ENCODE measurements at regions not wholly inside any gene's neighbourhood (a gene's known extent, or its start where the extent isn't known, plus 50 kb on each side); places are given as distances from the start of the nearest gene placed in this dataset.
"Not testable (repeated sequence)": the region's sequence is repeated elsewhere in the genome, so short reads cannot be mapped to it uniquely, and the experiment has no call there.

GRCh38 chr13:111623743-111624505 lies 303.5 kb downstream of the TEX29 start:
- no peak for DNase-seq (ENCODE audit: low read depth)

- no peak for DNase-seq (ENCODE audit: low read depth)
Observed at GRCh38 chr13:111625526-111626315, 305.3 kb downstream of the TEX29 start.

- DNase-seq (ENCODE audit: low read depth) = no peak
Observed at GRCh38 chr13:111626371-111627305, 306.2 kb downstream of the TEX29 start.

- no peak for DNase-seq (ENCODE audit: low read depth)
Observed at GRCh38 chr13:111627596-111627995, 307.2 kb downstream of the TEX29 start.

- DNase-seq (ENCODE audit: low read depth) = no peak
Observed at GRCh38 chr13:111629016-111629415, 308.6 kb downstream of the TEX29 start.

GRCh38 chr13:111629457-111629856 lies 309.0 kb downstream of the TEX29 start:
- DNase-seq (ENCODE audit: low read depth) = no peak

GRCh38 chr13:111629926-111630325 lies 309.5 kb downstream of the TEX29 start:
- no peak for DNase-seq (ENCODE audit: low read depth)

- DNase-seq (ENCODE audit: low read depth) = no peak
Observed at GRCh38 chr13:111630406-111630805, 310.0 kb downstream of the TEX29 start.

GRCh38 chr13:111631271-111631670 lies 310.8 kb downstream of the TEX29 start:
- not testable (repeated sequence) for DNase-seq (ENCODE audit: low read depth)

GRCh38 chr13:111632906-111633305 lies 312.5 kb downstream of the TEX29 start:
- DNase-seq (ENCODE audit: low read depth) = no peak

- DNase-seq (ENCODE audit: low read depth) = no peak
Observed at GRCh38 chr13:111633401-111633800, 313.0 kb downstream of the TEX29 start.

GRCh38 chr13:111634410-111634809 lies 314.0 kb downstream of the TEX29 start:
- no peak for DNase-seq (ENCODE audit: low read depth)

- DNase-seq (ENCODE audit: low read depth) = no peak
Observed at GRCh38 chr13:111636271-111636670, 315.8 kb downstream of the TEX29 start.

- no peak for DNase-seq (ENCODE audit: low read depth)
Observed at GRCh38 chr13:111636804-111637203, 316.4 kb downstream of the TEX29 start.

GRCh38 chr13:111637365-111637764 lies 316.9 kb downstream of the TEX29 start:
- DNase-seq (ENCODE audit: low read depth) = no peak

- DNase-seq (ENCODE audit: low read depth) = no peak
Observed at GRCh38 chr13:111638233-111638632, 317.8 kb downstream of the TEX29 start.

- no peak for DNase-seq (ENCODE audit: low read depth)
Observed at GRCh38 chr13:111639196-111639705, 318.8 kb downstream of the TEX29 start.

- no peak for DNase-seq (ENCODE audit: low read depth)
Observed at GRCh38 chr13:111640006-111640405, 319.6 kb downstream of the TEX29 start.

- DNase-seq (ENCODE audit: low read depth) = no peak
Observed at GRCh38 chr13:111640476-111640875, 320.0 kb downstream of the TEX29 start.

GRCh38 chr13:111642156-111642767 lies 321.8 kb downstream of the TEX29 start:
- DNase-seq (ENCODE audit: low read depth) = no peak

- DNase-seq (ENCODE audit: low read depth) = no peak
Observed at GRCh38 chr13:111644750-111645149, 324.3 kb downstream of the TEX29 start.

- DNase-seq (ENCODE audit: low read depth) = no peak
Observed at GRCh38 chr13:111645198-111645597, 324.8 kb downstream of the TEX29 start.

All from stimulated activated CD4-positive, alpha-beta T cell treated with anti-CD3 and anti-CD28 coated beads, Interleukin-2, amount 100 ng/mL, for 4 hours (primary cell).